Stimulated activated CD4-positive, alpha-beta T cell treated with anti-CD3 and anti-CD28 coated beads, Interleukin-12 subunit alpha, Interleukin-12 subunit beta, amount 100 ng/mL, for 48 hours (primary cell): ENCODE measurements at regions not wholly inside any gene's neighbourhood (a gene's known extent, or its start where the extent isn't known, plus 50 kb on each side); places are given as distances from the start of the nearest gene placed in this dataset.

Source experiments
- DNase-seq, 3 donors: peaks; one replicate each; pipeline ENCODE4 v3.0.0-alpha.2; 2020; ENCODE audit warnings: low read depth in 2 of 3, low spot score in 1 of 3

GRCh38 chr6:21949211-21949801 is 347.5 kb downstream of the PRL start:
- no peak for DNase-seq

GRCh38 chr6:21952367-21952766 is 344.5 kb downstream of the PRL start:
- DNase-seq, result no peak

- DNase-seq, result no peak
These were observed 342.7 kb downstream of the PRL start for GRCh38 chr6:21953831-21954801.

- DNase-seq, result no peak
These were observed 341.7 kb downstream of the PRL start for GRCh38 chr6:21955053-21955595.

GRCh38 chr6:21955951-21956350 is 340.9 kb downstream of the PRL start:
- DNase-seq, result no peak

GRCh38 chr6:21958428-21958827 is 338.4 kb downstream of the PRL start:
- DNase-seq, result no peak

- no peak for DNase-seq
These were observed 335.6 kb downstream of the PRL start for GRCh38 chr6:21961226-21961625.

- DNase-seq, result no peak
These were observed 331.8 kb downstream of the PRL start for GRCh38 chr6:21965016-21965415.

- no peak for DNase-seq
These were observed 330.8 kb downstream of the PRL start for GRCh38 chr6:21965953-21966539.

GRCh38 chr6:21967056-21967974 is 329.5 kb downstream of the PRL start:
- no peak for DNase-seq

- no peak for DNase-seq
These were observed 328.4 kb downstream of the PRL start for GRCh38 chr6:21968411-21968810.

- DNase-seq, result no peak
These were observed 327.6 kb downstream of the PRL start for GRCh38 chr6:21969192-21969591.

GRCh38 chr6:21970569-21971300 is 326.1 kb downstream of the PRL start:
- no peak for DNase-seq

GRCh38 chr6:21971541-21971940 is 325.3 kb downstream of the PRL start:
- no peak for DNase-seq

- DNase-seq, result no peak
These were observed 324.3 kb downstream of the PRL start for GRCh38 chr6:21972516-21972915.

GRCh38 chr6:21977346-21977745 is 319.5 kb downstream of the PRL start:
- DNase-seq, result no peak

GRCh38 chr6:21981235-21981833 is 315.5 kb downstream of the PRL start:
- DNase-seq, result no peak

GRCh38 chr6:21984135-21984534 is 312.7 kb downstream of the PRL start:
- DNase-seq, result no peak

- DNase-seq, result no peak
These were observed 312.3 kb downstream of the PRL start for GRCh38 chr6:21984561-21984960.

GRCh38 chr6:21985904-21986303 is 310.9 kb downstream of the PRL start:
- DNase-seq, result no peak
